Endothelial cell of umbilical vein (primary cell): ENCODE measurements at regions not wholly inside any gene's neighbourhood (a gene's known extent, or its start where the extent isn't known, plus 50 kb on each side); places are given as distances from the start of the nearest gene placed in this dataset.

Source experiments
- BruUV-seq: library from RNA; stranded (reverse); fragments of 400-500 nt; replicated peaks from 2 replicates; lab custom pipeline; 2021; lab: Mats Ljungman, UMichigan
- CTCF ChIA-PET: fragments of 300-600, 350-600 bp; sonication (Branson Sonifier 250); formaldehyde crosslinking; loops from one replicate; lab custom pipeline; 2021; ENCODE audit warnings: antibody characterized with exemption, inconsistent platforms; lab: Charles Lee
- POLR2A ChIA-PET: fragments of 300-600, 350-600 bp; sonication (Branson Sonifier 250); formaldehyde crosslinking; loops from one replicate; lab custom pipeline; 2021; ENCODE audit warnings: antibody characterized with exemption, inconsistent platforms; lab: Charles Lee
- DNase-seq: peaks from one replicate; pipeline ENCODE4 v3.0.0-alpha.2; 2011; ENCODE audit warnings: low read depth, low spot score
- FAIRE-seq: peaks from 2 replicates; lab custom pipeline; 2011; peaks lifted over from hg19 to GRCh38; lab: Jason Lieb, UNC
- H2AFZ ChIP-seq: 2 replicates; pipeline ENCODE4 v1.6.0; 2012; ENCODE audit warnings: low read depth, low read length, control low read depth, inconsistent platforms
- H3K27ac ChIP-seq: 2 replicates; pipeline ENCODE4 v1.5.1; 2011; ENCODE audit warnings: low read depth, mild to moderate bottlenecking, control low read depth, low read length, moderate library complexity; ENCODE audit not compliant: insufficient read depth
- H3K27me3 ChIP-seq, 2 experiments: 2 replicates each; pipeline versions ENCODE4 v1.6.0 to v1.6.1; 2011; ENCODE audit warnings: low read length in 2 of 2, mixed read lengths in 1 of 2; ENCODE audit not compliant: control insufficient read depth in 2 of 2, insufficient read depth in 2 of 2
- H3K36me3 ChIP-seq, 2 experiments: 2 replicates in 1 of 2; 3 replicates in 1 of 2; pipeline ENCODE4 v1.5.1; 2011; ENCODE audit warnings: low read length in 2 of 2, mild to moderate bottlenecking in 1 of 2, moderate library complexity in 1 of 2; ENCODE audit not compliant: control insufficient read depth in 2 of 2, insufficient read depth in 2 of 2; ENCODE audit errors: extremely low read depth in 1 of 2
- H3K4me1 ChIP-seq: 3 replicates; pipeline ENCODE4 v1.5.1; 2011; ENCODE audit warnings: mild to moderate bottlenecking, low read length; ENCODE audit not compliant: control insufficient read depth, insufficient read depth; ENCODE audit errors: extremely low read depth
- H3K4me2 ChIP-seq: 2 replicates; pipeline ENCODE4 v1.6.1; 2011; ENCODE audit warnings: low read length, control low read depth, mixed read lengths; ENCODE audit not compliant: insufficient read depth
- H3K4me3 ChIP-seq, 3 experiments: fragments of 200-600 bp in 1 of 3; sonication (generic), shearing (Covaris generic) in 1 of 3; replicated peaks in 1 of 3; 2 replicates each; pipeline ENCODE4 v1.5.1; 2011 to 2016; ENCODE audit warnings: control low read depth in 3 of 3, low read length in 3 of 3, mild to moderate bottlenecking in 2 of 3, inconsistent platforms in 1 of 3, low read depth in 1 of 3, moderate library complexity in 1 of 3; ENCODE audit not compliant: insufficient read depth in 1 of 3
- H3K79me2 ChIP-seq: 2 replicates; pipeline ENCODE4 v1.6.0; 2012; ENCODE audit warnings: low read length, inconsistent platforms; ENCODE audit not compliant: control insufficient read depth, insufficient read depth
- H3K9ac ChIP-seq: replicated peaks from 2 replicates; pipeline ENCODE3; 2011; ENCODE audit warnings: low read length, control low read depth; ENCODE audit not compliant: insufficient read depth; ENCODE audit errors: extremely low read depth
- H3K9me1 ChIP-seq: replicated peaks from 3 replicates; pipeline ENCODE4 v1.6.0; 2011; ENCODE audit warnings: mild to moderate bottlenecking, low read length; ENCODE audit not compliant: control insufficient read depth, insufficient read depth; ENCODE audit errors: extremely low read depth
- H3K9me3 ChIP-seq: replicated peaks from 2 replicates; pipeline ENCODE4 v1.5.1; 2012; ENCODE audit warnings: low read length, inconsistent platforms; ENCODE audit not compliant: control insufficient read depth, insufficient read depth
- H4K20me1 ChIP-seq: replicated peaks from 2 replicates; pipeline ENCODE3; 2011; ENCODE audit warnings: mild to moderate bottlenecking, low read length; ENCODE audit not compliant: control insufficient read depth, insufficient read depth; ENCODE audit errors: extremely low read depth
- CTCF ChIP-seq, 2 donors: IDR thresholded peaks; 1 replicate in 1 of 2; 2 replicates in 1 of 2; pipeline ENCODE4 v1.5.1; 2011; ENCODE audit warnings: low read length in 2 of 2, mild to moderate bottlenecking in 2 of 2, moderate library complexity in 2 of 2, control low read depth in 1 of 2, inconsistent platforms in 1 of 2, low read depth in 1 of 2; ENCODE audit not compliant: insufficient read depth in 1 of 2; ENCODE audit errors: extremely low read depth in 1 of 2
- EZH2 ChIP-seq: IDR thresholded peaks from 2 replicates; pipeline ENCODE4 v1.6.1; 2012; ENCODE audit warnings: borderline replicate concordance, low read depth, mild to moderate bottlenecking, moderate library complexity, low read length, inconsistent platforms; ENCODE audit not compliant: severe bottlenecking
- FOS ChIP-seq: IDR thresholded peaks from 2 replicates; pipeline ENCODE4 v1.6.1; 2011; ENCODE audit warnings: mild to moderate bottlenecking, low read length, moderate library complexity, borderline replicate concordance; ENCODE audit not compliant: insufficient read depth
- GATA2 ChIP-seq: IDR thresholded peaks from 2 replicates; pipeline ENCODE4 v1.7.0; 2011; ENCODE audit warnings: low read depth, mild to moderate bottlenecking, moderate library complexity, mixed read lengths, low read length; ENCODE audit not compliant: insufficient read length, insufficient read depth
- JUN ChIP-seq: IDR thresholded peaks from 2 replicates; pipeline ENCODE4 v1.6.1; 2011; ENCODE audit warnings: borderline replicate concordance, low read depth; ENCODE audit not compliant: insufficient read length, insufficient read depth
- MAX ChIP-seq: IDR thresholded peaks from 2 replicates; pipeline ENCODE4 v1.6.1; 2011; ENCODE audit not compliant: insufficient read depth, insufficient read length
- MYC ChIP-seq: IDR thresholded peaks from one replicate; pipeline ENCODE4 v1.6.1; 2011; ENCODE audit warnings: mild to moderate bottlenecking, low read depth, low read length
- POLR2A ChIP-seq: IDR thresholded peaks from 2 replicates; pipeline ENCODE4 v1.6.1; 2012; ENCODE audit warnings: low read depth, mild to moderate bottlenecking, control low read depth, low read length
- POLR2AphosphoS5 ChIP-seq: IDR thresholded peaks from 2 replicates; pipeline ENCODE4 v1.6.1; 2012; ENCODE audit warnings: low read depth, mild to moderate bottlenecking, control low read depth, low read length, moderate library complexity; ENCODE audit not compliant: insufficient read depth
- dilution Hi-C: fragments of 300-500 bp; cut with MboI; formaldehyde crosslinking; loops from one replicate; pipeline ENCODE4 v1.15.0; 2019; ENCODE audit warnings: low sequenced_read_pairs; ENCODE audit not compliant: extremely low pct_ligation_motif_present
- intact Hi-C: fragments of 100-400 bp; cut with micrococcal nuclease; formaldehyde crosslinking; loops from one replicate; pipeline ENCODE4 v1.10.0; 2022

DNA sequence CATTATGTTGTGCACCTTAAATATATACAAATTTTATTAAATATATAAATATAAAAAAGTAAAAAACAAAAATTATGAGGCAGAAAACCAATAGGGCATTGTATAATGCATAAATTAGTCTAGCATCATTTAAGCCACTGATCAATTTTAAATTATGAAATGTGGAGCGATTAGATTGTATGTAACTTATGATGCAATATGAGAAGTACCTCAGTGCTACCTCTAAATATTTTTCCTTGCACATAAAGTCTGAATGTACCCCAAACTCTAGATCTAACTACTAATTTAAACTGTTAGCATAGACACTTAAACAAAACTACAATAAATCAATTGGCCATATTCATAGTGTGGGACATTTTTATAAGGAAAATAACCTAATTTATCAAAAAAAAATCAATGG is 1178.5 kb upstream of the MIR17HG start:
- no TSS peak for BruUV-seq
- dilution Hi-C loops = no loop called here
- DNase-seq (no peak), FAIRE-seq (no peak)
- Histone ChIP-seq H3K9ac (no peak overlapping the region), H2AFZ (no peak overlapping the region), H3K36me3 (no peaks in the 10 kb centered on the region), H3K27me3 (no peaks in the 10 kb centered on the region), H3K79me2 (no peaks in the 10 kb centered on the region), H3K4me2 (no peak overlapping the region), H3K9me1 (no peaks in the 10 kb centered on the region), H3K4me1 (no peaks in the 10 kb centered on the region), H4K20me1 (no peaks in the 10 kb centered on the region), H3K27ac (no peak overlapping the region), H3K9me3 (no peaks in the 10 kb centered on the region), H3K4me3 (no peak overlapping the region)
- ChIA-PET POLR2A (no interaction called here), CTCF (no interaction called here)
- intact Hi-C loops = no loop called here
- TF ChIP-seq POLR2A = no peak
- no peak for TF ChIP-seq JUN
- TF ChIP-seq MYC = no peak
- no peak for TF ChIP-seq POLR2AphosphoS5
- TF ChIP-seq MAX = no peak
- TF ChIP-seq EZH2 = no peak

DNA sequence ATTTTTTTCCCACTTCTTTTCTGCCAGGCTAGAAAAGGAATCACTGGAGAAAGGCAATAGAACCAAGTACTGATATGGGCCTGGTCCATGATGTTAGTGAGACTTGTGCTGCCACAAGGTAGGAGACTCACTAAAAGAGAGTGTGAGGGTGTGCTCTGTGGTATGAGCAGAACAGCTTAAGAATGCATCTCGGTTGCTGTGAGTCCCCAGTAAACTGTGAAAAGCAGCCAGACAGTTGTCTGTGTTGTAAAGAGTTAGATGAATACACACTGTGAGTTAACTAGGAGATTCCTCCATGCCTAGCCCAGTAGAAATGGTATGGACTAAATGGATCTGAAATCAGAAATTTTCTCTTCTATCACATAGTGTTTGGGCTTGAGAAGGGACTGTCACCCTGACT is 1177.3 kb upstream of the MIR17HG start:
- Histone ChIP-seq H2AFZ (no peak overlapping the region), H3K36me3 (no peaks in the 10 kb centered on the region), H3K9me1 (no peaks in the 10 kb centered on the region), H3K4me3 (no peak overlapping the region), H3K79me2 (no peaks in the 10 kb centered on the region), H3K4me1 (no peaks in the 10 kb centered on the region), H4K20me1 (no peaks in the 10 kb centered on the region), H3K27ac (no peak overlapping the region), H3K27me3 (no peaks in the 10 kb centered on the region), H3K9me3 (no peaks in the 10 kb centered on the region), H3K4me2 (no peak overlapping the region), H3K9ac (no peak overlapping the region)
- no peak for FAIRE-seq
- TF ChIP-seq GATA2 (no peak), EZH2 (no peak), CTCF (IDR thresholded peaks at IDR 0.05; ENCODE audit: extremely low read depth in 1 of 2, insufficient read depth in 1 of 2, low read depth in 1 of 2, low read length in 2 of 2) (no peak), FOS (no peak), MYC (no peak)
- intact Hi-C loops = no loop called here
- dilution Hi-C loops = no loop called here
- BruUV-seq = no TSS peak
- DNase-seq = no peak
- ChIA-PET CTCF (no interaction called here), POLR2A (no interaction called here)
